HG02884 (cell line): ENCODE measurements at regions not wholly inside any gene's neighbourhood (a gene's known extent, or its start where the extent isn't known, plus 50 kb on each side); places are given as distances from the start of the nearest gene placed in this dataset.

Experiments
- ATAC-seq: cut with Tn5 transposase; IDR thresholded peaks from one replicate; pipeline ENCODE4 v1.9.1; 2021; ENCODE audit warnings: mild to moderate bottlenecking, moderate library complexity; ENCODE audit not compliant: unreplicated experiment

DNA sequence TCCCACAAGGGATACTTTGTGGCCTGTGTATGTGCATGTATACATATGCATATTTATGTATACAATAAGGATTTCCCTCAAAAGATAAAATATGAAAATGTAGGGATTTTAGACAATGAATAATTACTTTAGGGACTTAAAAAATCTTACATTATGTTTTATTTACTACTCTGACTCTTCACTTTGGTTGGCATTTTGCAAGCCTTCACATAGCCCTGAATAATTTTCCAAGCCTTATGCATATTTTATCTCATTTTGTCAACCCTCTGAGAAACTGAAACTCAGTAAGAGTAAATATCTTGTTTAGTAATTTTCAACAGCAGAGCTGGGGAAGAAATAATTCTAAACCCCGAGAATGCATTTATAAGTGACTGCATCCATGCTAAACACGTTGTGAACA is 153.0 kb upstream of the SLC24A2 start:
- ATAC-seq, result no peak

- no peak for ATAC-seq
Measured at GRCh38 chr9:19940811-19941535, 152.1 kb upstream of the SLC24A2 start.

DNA sequence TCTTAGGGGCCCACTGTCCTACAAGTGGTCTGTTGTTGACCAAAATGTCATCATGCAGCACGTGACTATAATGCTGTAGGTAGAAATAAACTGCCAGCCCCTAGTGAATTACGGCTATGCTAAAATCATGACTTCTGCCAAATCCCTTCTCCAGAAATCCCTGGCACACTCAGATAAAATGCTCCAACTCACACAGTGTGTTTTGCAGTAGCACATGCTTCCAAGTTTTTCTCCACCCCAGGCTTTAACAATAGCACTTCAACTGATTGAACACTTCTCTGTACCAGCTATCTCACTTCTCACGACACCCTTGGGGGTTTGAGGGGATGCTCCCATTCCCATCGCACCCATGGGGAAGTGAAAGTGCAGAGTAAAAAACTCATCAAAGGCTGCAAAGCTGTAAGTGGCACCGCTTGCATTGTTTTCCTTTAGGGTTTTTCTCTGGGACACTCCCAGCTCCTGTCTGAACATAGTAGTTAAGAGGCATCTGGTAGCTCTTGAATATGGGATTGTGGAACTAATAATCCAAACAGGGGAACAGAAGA is 151.0 kb upstream of the SLC24A2 start:
- ATAC-seq, result no peak

GRCh38 chr9:19938990-19939733 is 150.3 kb upstream of the SLC24A2 start:
- ATAC-seq, result no peak

GRCh38 chr9:19937121-19937520 is 148.3 kb upstream of the SLC24A2 start:
- ATAC-seq, result no peak

- ATAC-seq, result no peak
Measured at GRCh38 chr9:19936598-19936997, 147.8 kb upstream of the SLC24A2 start.

DNA sequence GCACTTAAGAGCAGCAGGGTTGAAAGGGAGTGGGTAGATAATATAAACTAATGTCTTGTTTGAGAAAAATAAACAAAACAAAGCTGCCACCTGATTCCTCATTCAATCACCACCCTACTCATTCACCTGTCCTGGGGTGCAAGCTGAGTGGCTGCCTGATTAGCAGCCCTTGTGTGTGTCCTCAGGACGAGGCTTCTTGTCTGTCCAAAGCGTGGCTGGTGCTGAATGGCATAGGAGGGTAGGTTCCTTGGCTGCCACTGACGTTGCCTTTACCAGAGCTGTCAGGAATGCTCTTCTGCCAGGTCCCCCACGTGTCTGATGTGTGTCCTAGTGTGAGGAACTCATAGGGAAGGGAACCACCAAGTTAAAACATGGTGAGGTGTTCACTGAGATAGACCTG is 146.6 kb upstream of the SLC24A2 start:
- ATAC-seq, result no peak

GRCh38 chr9:19934301-19934871 is 145.5 kb upstream of the SLC24A2 start:
- no peak for ATAC-seq

- no peak for ATAC-seq
Measured at GRCh38 chr9:19931098-19931890, 142.5 kb upstream of the SLC24A2 start.

GRCh38 chr9:19927560-19927959 is 138.7 kb upstream of the SLC24A2 start:
- no peak for ATAC-seq

DNA sequence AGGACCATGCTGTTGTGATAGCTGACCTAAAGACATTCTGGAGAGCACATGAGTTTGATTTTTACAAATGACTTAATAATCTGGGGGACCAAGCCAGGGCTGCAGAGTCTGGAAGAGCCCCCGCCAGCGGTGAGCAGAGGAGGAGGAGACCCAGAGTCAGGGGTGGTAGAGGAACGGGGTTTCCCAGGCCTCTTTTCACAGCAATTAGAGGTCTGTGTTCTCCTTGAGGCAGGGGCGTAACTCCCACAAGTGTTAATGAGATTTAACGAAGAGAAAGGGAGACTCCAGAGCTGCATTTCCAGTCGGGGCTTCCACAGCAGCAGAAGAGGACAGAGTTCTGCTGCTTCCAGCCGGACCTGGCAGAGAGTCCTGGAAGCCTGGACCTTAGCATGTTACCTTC is 137.9 kb upstream of the SLC24A2 start:
- ATAC-seq, result no peak

DNA sequence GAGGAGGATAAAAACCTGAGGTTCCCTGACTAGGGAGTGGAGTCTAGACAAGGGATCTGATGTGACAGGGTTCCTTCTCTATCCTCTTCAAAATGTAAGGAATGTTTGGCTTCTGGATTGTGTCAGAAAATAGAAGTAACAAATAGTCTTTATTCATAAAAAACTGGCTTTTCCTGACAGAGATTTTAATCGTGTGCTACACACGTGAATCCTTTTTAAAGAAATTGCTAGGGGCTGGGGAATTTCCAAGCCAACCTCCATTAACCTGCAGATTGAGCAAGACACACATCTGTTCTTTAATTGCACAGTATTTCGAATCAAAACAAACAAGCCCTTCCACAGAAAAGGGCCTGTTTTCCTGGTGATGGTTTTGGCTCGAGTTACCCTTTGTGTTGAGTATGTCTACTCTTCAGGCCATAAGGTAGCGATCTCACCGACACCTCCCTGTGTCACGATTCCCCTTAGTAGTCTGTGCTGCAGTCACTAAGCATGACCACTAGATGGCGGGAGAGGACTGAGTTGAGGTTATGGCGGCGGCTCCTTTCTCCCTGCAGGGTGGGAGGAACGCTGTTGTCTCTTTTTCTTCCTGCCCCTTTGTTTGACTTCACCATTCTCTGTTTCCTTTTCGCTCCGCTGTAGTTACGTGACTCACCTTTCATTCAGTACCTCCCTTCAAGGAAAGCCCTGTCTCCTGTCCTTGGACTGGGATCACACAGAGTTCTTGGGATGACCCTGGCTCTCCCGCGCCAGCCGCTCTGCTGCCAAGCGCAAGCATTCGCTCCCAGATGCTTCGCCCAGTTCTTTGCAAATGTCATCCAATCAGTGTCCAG is 137.1 kb upstream of the SLC24A2 start:
- peak; percentile 99 for ATAC-seq

- no peak for ATAC-seq
Measured at GRCh38 chr9:19924080-19924479, 135.2 kb upstream of the SLC24A2 start.

- no peak for ATAC-seq
Measured at GRCh38 chr9:19922476-19923118, 133.8 kb upstream of the SLC24A2 start.

- ATAC-seq, result no peak
Measured at GRCh38 chr9:19920401-19920800, 131.6 kb upstream of the SLC24A2 start.

DNA sequence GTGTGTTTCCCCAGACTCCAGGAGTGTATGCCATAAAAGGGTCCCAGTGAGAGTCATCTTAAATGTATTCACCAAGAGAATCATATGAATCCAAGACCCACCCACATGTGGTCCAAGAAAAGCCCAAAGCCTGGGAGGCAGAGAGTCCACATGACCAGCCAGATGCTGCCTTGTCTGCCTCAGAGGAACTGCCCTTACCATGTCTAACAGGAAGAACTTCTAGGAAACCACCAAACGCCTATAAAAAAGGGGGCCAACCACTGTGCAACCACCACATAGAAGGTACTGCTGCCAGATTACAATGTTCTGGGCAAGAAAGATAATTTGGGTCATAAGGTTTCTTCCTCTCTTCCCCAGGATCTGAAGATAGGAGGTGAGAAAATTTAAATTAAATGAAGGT is 129.8 kb upstream of the SLC24A2 start:
- ATAC-seq, result no peak

- ATAC-seq, result no peak
Measured at GRCh38 chr9:19914044-19914443, 125.2 kb upstream of the SLC24A2 start.

DNA sequence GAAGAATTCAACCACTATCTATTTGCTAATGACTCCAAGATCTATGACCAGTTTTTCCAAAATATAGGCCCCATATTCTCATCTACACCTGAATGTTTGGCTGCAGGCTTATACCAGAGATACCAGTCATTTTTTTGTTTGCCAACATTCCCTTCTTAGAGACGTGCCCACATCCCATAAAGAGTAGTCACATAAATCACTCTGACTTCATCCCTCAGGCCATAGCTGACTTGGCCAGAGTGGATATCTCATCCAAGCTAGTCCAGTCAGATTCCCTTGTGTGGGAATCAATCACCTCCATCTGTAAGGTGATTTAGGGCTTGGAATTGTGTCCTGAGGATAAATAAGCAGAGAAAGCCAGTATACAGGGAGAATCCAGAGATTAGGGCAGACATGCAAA is 124.3 kb upstream of the SLC24A2 start:
- no peak for ATAC-seq

DNA sequence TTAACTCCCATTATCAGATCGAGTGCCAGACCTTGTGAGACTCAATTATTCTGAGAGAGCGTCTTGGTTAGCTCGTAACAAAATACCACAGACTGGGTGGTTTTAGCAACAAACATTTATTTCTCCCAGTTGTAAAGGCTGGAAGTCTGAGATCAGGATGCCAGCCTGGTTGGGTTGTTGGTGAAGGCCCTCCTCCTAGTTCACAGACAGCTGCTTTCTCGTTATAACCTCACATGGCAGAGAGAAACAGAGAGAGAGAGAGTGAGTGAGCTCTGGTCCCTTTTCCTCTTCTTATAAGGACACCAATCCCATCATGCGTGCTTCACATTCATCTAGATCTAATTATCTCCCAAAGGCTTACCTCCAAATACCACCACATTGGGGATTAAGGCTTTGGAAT is 114.2 kb upstream of the SLC24A2 start:
- no peak for ATAC-seq

GRCh38 chr9:19901586-19901985 is 112.7 kb upstream of the SLC24A2 start:
- ATAC-seq, result no peak
